SK-N-SH treated with all-trans-retinoic acid at 6 μM for 48 hours (cell line): ENCODE measurements at regions not wholly inside any gene's neighbourhood (a gene's known extent, or its start where the extent isn't known, plus 50 kb on each side); places are given as distances from the start of the nearest gene placed in this dataset.

Experiments
- ARNTL ChIP-seq: fragments of 450-650 bp; formaldehyde crosslinking; IDR thresholded peaks from 2 replicates; pipeline ENCODE4 v1.5.0; 2020; ENCODE audit warnings: low read depth, mild to moderate bottlenecking, moderate library complexity, borderline replicate concordance
- GLIS3 ChIP-seq: fragments of 250-450 bp; sonication (Bioruptor Pico); IDR thresholded peaks from 2 replicates; pipeline ENCODE4 v1.5.0; 2020; ENCODE audit warnings: mild to moderate bottlenecking, moderate library complexity
- ZFP3 ChIP-seq: fragments of 250-450 bp; sonication (Bioruptor Pico); IDR thresholded peaks from 2 replicates; pipeline ENCODE4 v1.5.0; 2020; ENCODE audit warnings: mild to moderate bottlenecking, moderate library complexity
- ZNF565 ChIP-seq: fragments of 450-650 bp; formaldehyde crosslinking; conservative IDR thresholded peaks from 2 replicates; pipeline ENCODE4 v1.5.0; 2020; ENCODE audit warnings: low read depth, mild to moderate bottlenecking, moderate library complexity
- ZNF70 ChIP-seq: fragments of 450-650 bp; formaldehyde crosslinking; IDR thresholded peaks from 2 replicates; pipeline ENCODE4 v1.5.0; 2020; ENCODE audit warnings: mild to moderate bottlenecking, moderate library complexity
- ZNF8 ChIP-seq: fragments of 450-650 bp; formaldehyde crosslinking; IDR thresholded peaks from 2 replicates; pipeline ENCODE4 v1.5.0; 2020; ENCODE audit warnings: mild to moderate bottlenecking, moderate library complexity
- TF ChIP-seq, protein P1 (sequence below): fragments of 250-450 bp; sonication (Bioruptor Pico); IDR thresholded peaks from 2 replicates; pipeline ENCODE4 v1.5.1; 2021; ENCODE audit warnings: mild to moderate bottlenecking, moderate library complexity
- TF ChIP-seq, protein P2 (sequence below): fragments of 250-450 bp; sonication (Bioruptor Pico); IDR thresholded peaks from 2 replicates; pipeline ENCODE4 v1.5.1; 2020; ENCODE audit warnings: low read depth, mild to moderate bottlenecking, moderate library complexity
- TF ChIP-seq, protein P3 (sequence below): fragments of 250-450 bp; sonication (Bioruptor Pico); IDR thresholded peaks from 2 replicates; pipeline ENCODE4 v1.5.0; 2020; ENCODE audit warnings: mild to moderate bottlenecking, moderate library complexity
- TF ChIP-seq, protein P4 (sequence below): fragments of 250-450 bp; sonication (Bioruptor Pico); IDR thresholded peaks from 2 replicates; pipeline ENCODE4 v1.8.0; 2021; ENCODE audit warnings: low read depth, mild to moderate bottlenecking, moderate library complexity, borderline replicate concordance

DNA sequence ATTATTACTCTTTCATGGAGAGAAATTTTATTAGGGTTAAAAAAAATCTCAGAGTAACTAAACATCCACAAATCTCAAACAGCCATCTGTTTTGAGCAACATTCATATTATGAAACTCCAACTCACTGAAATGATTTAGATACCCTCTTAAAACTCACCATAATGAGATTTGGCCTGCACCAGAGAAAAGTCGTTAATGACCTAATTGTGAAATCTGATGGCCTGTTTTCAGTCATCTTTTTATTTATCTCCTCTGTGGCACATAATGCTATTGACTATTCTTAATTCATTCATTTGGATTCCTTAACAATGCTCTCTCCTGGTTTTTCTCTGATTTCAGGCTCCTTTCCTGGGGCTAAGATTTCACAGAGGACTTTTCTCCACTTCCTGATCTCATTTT lies 192.7 kb downstream of the RNF144B start:
- TF ChIP-seq, protein P1, sequence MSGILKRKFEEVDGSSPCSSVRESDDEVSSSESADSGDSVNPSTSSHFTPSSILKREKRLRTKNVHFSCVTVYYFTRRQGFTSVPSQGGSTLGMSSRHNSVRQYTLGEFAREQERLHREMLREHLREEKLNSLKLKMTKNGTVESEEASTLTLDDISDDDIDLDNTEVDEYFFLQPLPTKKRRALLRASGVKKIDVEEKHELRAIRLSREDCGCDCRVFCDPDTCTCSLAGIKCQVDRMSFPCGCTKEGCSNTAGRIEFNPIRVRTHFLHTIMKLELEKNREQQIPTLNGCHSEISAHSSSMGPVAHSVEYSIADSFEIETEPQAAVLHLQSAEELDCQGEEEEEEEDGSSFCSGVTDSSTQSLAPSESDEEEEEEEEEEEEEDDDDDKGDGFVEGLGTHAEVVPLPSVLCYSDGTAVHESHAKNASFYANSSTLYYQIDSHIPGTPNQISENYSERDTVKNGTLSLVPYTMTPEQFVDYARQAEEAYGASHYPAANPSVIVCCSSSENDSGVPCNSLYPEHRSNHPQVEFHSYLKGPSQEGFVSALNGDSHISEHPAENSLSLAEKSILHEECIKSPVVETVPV (CRISPR knock-in tag) = 0 out of 2 replicates have a peak, but pooled peaks have one; percentile 52
- TF ChIP-seq, protein P2, sequence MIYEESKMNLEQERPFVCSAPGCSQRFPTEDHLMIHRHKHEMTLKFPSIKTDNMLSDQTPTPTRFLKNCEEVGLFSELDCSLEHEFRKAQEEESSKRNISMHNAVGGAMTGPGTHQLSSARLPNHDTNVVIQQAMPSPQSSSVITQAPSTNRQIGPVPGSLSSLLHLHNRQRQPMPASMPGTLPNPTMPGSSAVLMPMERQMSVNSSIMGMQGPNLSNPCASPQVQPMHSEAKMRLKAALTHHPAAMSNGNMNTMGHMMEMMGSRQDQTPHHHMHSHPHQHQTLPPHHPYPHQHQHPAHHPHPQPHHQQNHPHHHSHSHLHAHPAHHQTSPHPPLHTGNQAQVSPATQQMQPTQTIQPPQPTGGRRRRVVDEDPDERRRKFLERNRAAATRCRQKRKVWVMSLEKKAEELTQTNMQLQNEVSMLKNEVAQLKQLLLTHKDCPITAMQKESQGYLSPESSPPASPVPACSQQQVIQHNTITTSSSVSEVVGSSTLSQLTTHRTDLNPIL (CRISPR knock-in tag) = peak; percentile 79; the same call in 1 of the 2 replicates
- TF ChIP-seq, protein P3, sequence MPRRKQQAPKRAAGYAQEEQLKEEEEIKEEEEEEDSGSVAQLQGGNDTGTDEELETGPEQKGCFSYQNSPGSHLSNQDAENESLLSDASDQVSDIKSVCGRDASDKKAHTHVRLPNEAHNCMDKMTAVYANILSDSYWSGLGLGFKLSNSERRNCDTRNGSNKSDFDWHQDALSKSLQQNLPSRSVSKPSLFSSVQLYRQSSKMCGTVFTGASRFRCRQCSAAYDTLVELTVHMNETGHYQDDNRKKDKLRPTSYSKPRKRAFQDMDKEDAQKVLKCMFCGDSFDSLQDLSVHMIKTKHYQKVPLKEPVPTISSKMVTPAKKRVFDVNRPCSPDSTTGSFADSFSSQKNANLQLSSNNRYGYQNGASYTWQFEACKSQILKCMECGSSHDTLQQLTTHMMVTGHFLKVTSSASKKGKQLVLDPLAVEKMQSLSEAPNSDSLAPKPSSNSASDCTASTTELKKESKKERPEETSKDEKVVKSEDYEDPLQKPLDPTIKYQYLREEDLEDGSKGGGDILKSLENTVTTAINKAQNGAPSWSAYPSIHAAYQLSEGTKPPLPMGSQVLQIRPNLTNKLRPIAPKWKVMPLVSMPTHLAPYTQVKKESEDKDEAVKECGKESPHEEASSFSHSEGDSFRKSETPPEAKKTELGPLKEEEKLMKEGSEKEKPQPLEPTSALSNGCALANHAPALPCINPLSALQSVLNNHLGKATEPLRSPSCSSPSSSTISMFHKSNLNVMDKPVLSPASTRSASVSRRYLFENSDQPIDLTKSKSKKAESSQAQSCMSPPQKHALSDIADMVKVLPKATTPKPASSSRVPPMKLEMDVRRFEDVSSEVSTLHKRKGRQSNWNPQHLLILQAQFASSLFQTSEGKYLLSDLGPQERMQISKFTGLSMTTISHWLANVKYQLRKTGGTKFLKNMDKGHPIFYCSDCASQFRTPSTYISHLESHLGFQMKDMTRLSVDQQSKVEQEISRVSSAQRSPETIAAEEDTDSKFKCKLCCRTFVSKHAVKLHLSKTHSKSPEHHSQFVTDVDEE = peak; percentile 99
- 0 out of 2 replicates have a peak, but pooled peaks have one; percentile 22 for TF ChIP-seq ZFP3 (CRISPR knock-in tag)
- TF ChIP-seq ZNF8 (CRISPR knock-in tag) = no peak
- no peak for TF ChIP-seq ARNTL (CRISPR knock-in tag)
- TF ChIP-seq GLIS3 (CRISPR knock-in tag) = peak; percentile 68; the same call in 1 of the 2 replicates
- TF ChIP-seq, protein P4, sequence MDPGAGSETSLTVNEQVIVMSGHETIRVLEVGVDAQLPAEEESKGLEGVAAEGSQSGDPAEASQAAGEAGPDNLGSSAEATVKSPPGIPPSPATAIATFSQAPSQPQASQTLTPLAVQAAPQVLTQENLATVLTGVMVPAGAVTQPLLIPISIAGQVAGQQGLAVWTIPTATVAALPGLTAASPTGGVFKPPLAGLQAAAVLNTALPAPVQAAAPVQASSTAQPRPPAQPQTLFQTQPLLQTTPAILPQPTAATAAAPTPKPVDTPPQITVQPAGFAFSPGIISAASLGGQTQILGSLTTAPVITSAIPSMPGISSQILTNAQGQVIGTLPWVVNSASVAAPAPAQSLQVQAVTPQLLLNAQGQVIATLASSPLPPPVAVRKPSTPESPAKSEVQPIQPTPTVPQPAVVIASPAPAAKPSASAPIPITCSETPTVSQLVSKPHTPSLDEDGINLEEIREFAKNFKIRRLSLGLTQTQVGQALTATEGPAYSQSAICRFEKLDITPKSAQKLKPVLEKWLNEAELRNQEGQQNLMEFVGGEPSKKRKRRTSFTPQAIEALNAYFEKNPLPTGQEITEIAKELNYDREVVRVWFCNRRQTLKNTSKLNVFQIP = no peak
- TF ChIP-seq ZNF565 (CRISPR knock-in tag) = no peak
- no peak for TF ChIP-seq ZNF70
